Left kidney (tissue), 1 donor: ENCODE measurements at regions not wholly inside any gene's neighbourhood (a gene's known extent, or its start where the extent isn't known, plus 50 kb on each side); places are given as distances from the start of the nearest gene placed in this dataset.
"Not testable (repeated sequence)": the region's sequence is repeated elsewhere in the genome, so short reads cannot be mapped to it uniquely, and the experiment has no call there.

Experiments
- DNase-seq: peaks from one replicate; pipeline ENCODE4 v3.0.0-alpha.2; 2013

- no peak for DNase-seq
These were observed 704.0 kb upstream of the IGFBP3 start for GRCh38 chr7:46625032-46625431.

- no peak for DNase-seq
These were observed 701.2 kb upstream of the IGFBP3 start for GRCh38 chr7:46622251-46622650.

GRCh38 chr7:46619723-46620310, 698.7 kb upstream of the IGFBP3 start:
- no peak for DNase-seq

GRCh38 chr7:46616636-46617035, 695.6 kb upstream of the IGFBP3 start:
- DNase-seq: no peak

GRCh38 chr7:46613551-46613950, 692.5 kb upstream of the IGFBP3 start:
- DNase-seq: no peak

- DNase-seq: no peak
These were observed 692.0 kb upstream of the IGFBP3 start for GRCh38 chr7:46613116-46613515.

- no peak for DNase-seq
These were observed 690.4 kb upstream of the IGFBP3 start for GRCh38 chr7:46611508-46611907.

- DNase-seq: no peak
These were observed 689.7 kb upstream of the IGFBP3 start for GRCh38 chr7:46610746-46611145.

GRCh38 chr7:46607176-46607575, 686.1 kb upstream of the IGFBP3 start:
- DNase-seq: no peak

GRCh38 chr7:46606761-46607160, 685.7 kb upstream of the IGFBP3 start:
- DNase-seq: no peak

GRCh38 chr7:46604241-46604661, 683.2 kb upstream of the IGFBP3 start:
- DNase-seq: no peak

GRCh38 chr7:46603780-46604179, 682.7 kb upstream of the IGFBP3 start:
- DNase-seq: no peak

- DNase-seq: no peak
These were observed 682.3 kb upstream of the IGFBP3 start for GRCh38 chr7:46603296-46603752.

GRCh38 chr7:46600340-46600739, 679.3 kb upstream of the IGFBP3 start:
- DNase-seq: no peak

- DNase-seq: not testable (repeated sequence)
These were observed 673.8 kb upstream of the IGFBP3 start for GRCh38 chr7:46594831-46595230.

- DNase-seq: not testable (repeated sequence)
These were observed 670.1 kb upstream of the IGFBP3 start for GRCh38 chr7:46590918-46591905.

- no peak for DNase-seq
These were observed 668.2 kb upstream of the IGFBP3 start for GRCh38 chr7:46589286-46589685.

- DNase-seq: no peak
These were observed 665.3 kb upstream of the IGFBP3 start for GRCh38 chr7:46586406-46586805.

GRCh38 chr7:46583656-46584055, 662.6 kb upstream of the IGFBP3 start:
- DNase-seq: no peak

GRCh38 chr7:46581268-46581667, 660.2 kb upstream of the IGFBP3 start:
- DNase-seq: no peak

- no peak for DNase-seq
These were observed 659.7 kb upstream of the IGFBP3 start for GRCh38 chr7:46580766-46581165.

GRCh38 chr7:46577394-46577793, 656.3 kb upstream of the IGFBP3 start:
- no peak for DNase-seq

GRCh38 chr7:46576950-46577349, 655.9 kb upstream of the IGFBP3 start:
- DNase-seq: no peak
